ENCODE measurements at regions not wholly inside any gene's neighbourhood (a gene's known extent, or its start where the extent isn't known, plus 50 kb on each side); places are given as distances from the start of the nearest gene placed in this dataset.

DNA sequence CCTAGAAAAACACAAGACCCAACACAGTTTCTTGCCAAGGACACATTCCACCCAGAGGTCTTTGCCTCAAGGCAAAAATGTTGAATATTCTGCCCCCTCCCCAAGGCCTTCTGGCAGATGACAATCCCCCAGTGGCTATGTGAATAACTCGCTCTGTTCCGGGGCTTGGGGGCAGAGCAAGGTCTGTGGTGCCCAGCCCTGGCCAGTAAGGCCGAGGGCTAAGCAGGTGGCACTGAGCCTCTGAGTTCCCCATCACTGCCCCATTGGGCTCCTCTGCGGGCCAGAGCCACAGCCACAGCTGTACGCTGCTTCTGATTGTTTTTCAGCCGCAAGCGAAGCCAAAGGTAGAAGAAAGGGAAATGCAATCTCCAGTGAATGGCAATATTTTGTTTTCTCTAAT is 567.9 kb downstream of the CCDC171 start:
- Histone ChIP-seq H3K27me3 (ENCODE audit: control insufficient read depth, insufficient read depth) (no peaks in the 10 kb centered on the region), H3K9me3 (ENCODE audit: control insufficient read depth, low read length) (no peaks in the 10 kb centered on the region), H3K4me1 (ENCODE audit: control insufficient read depth, insufficient read depth, low read length) (no peaks in the 10 kb centered on the region), H3K4me3 (ENCODE audit: low read length) (no peak overlapping the region), H3K27ac (ENCODE audit: low read length) (no peak overlapping the region)
- 95% methylated on average over 7 of the region's 7 CpGs for WGBS
- ATAC-seq (no peak), DNase-seq (no peak)
- intact Hi-C loops (cut with DNase I) = no loop called here

DNA sequence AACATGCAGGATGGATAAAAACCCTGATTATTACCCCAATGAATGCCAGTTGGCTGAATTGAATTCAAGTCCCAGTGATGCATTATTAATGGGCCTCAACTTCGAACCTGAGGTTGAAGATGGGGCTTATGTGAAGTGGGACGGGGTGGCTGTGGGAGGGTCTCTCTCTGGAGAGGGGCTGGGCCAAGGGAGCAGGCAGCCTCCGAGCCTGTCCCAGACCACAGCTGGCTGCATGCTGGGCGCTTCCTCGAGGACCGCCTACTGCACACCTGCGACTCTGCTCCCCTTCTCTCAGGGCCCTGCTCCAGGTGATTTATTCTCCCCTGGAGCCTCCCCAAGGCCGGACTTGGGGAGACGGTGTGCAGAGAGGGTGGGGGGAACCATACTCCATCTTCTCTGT is 568.3 kb downstream of the CCDC171 start:
- H3K27me3 ChIP-seq (ENCODE audit: control insufficient read depth, insufficient read depth) = no peaks in the 10 kb centered on the region
- no peak overlapping the region for H3K27ac ChIP-seq (ENCODE audit: low read length)
- WGBS = 87% methylated on average over 9 of the region's 9 CpGs
- no peak for DNase-seq
- H3K9me3 ChIP-seq (ENCODE audit: control insufficient read depth, low read length) = no peaks in the 10 kb centered on the region
- no peaks in the 10 kb centered on the region for H3K4me1 ChIP-seq (ENCODE audit: control insufficient read depth, insufficient read depth, low read length)
- ATAC-seq = no peak
- no peak overlapping the region for H3K4me3 ChIP-seq (ENCODE audit: low read length)
- intact Hi-C loops (cut with DNase I) = no loop called here

DNA sequence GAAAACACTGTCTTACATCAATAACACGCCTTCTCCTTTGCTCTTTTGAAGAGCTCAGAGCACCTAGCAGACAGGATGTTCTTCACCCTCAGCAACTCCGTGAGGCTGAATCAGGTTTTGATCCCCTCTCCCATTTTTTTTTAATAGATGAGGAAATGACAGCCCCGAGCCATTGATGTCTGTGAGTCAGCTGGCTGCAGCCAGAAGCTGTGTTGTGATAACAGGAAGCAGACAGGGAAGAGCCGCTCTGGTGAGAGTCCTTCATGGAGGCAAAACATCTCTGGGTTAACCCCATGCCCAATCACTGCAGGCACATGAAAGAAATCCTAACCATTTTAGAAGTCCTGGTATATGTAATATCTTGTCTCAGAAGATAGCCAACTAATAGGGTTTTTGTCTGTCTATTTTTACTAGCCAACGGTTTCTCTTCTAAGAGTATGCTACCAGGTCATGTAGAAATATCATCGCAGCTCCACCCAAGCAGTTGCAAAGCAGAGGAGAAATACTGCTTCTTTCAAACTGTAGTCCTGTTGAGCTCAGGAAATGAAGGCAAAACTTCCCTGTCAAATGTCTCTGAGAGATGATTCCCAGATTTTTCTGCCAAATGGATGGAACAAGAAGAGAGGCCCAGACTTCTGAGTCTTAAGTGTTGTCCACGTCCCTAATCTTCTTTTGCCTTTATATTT is 568.9 kb downstream of the CCDC171 start:
- intact Hi-C loops (cut with DNase I) = no loop called here
- H3K27ac ChIP-seq (ENCODE audit: low read length) = no peak overlapping the region
- 71% methylated on average over 7 of the region's 7 CpGs for WGBS
- no peaks in the 10 kb centered on the region for H3K27me3 ChIP-seq (ENCODE audit: control insufficient read depth, insufficient read depth)
- H3K4me1 ChIP-seq (ENCODE audit: control insufficient read depth, insufficient read depth, low read length) = no peaks in the 10 kb centered on the region
- no peaks in the 10 kb centered on the region for H3K9me3 ChIP-seq (ENCODE audit: control insufficient read depth, low read length)
- DNase-seq (no peak), ATAC-seq (no peak)
- no peak overlapping the region for H3K4me3 ChIP-seq (ENCODE audit: low read length)

DNA sequence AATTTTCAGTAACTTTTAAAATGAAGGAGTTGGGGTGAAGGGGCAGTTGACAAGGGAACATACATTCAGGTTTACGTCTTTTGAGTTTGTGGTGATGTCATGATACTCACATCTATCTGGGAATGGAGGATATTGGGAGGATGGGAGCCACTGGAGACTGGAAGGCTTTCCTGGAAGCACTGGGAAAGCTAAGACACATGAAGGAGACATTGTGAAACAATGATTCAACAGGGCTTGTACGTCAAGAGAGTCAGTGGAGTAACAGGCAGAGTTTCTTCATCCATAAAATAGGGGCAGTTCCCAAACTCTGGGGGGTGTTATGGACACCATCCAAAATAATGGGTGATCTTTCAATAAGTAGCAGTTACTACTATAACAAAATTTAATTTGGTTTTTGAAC is 572.8 kb downstream of the CCDC171 start:
- Histone ChIP-seq H3K4me1 (ENCODE audit: control insufficient read depth, insufficient read depth, low read length) (no peaks in the 10 kb centered on the region), H3K27me3 (ENCODE audit: control insufficient read depth, insufficient read depth) (no peaks in the 10 kb centered on the region), H3K4me3 (ENCODE audit: low read length) (no peak overlapping the region), H3K9me3 (ENCODE audit: control insufficient read depth, low read length) (no peaks in the 10 kb centered on the region), H3K27ac (ENCODE audit: low read length) (no peak overlapping the region)
- WGBS = 90% methylated on average over 2 of the region's 2 CpGs
- ATAC-seq = no peak
- DNase-seq = no peak
- intact Hi-C loops (cut with DNase I) = no loop called here

DNA sequence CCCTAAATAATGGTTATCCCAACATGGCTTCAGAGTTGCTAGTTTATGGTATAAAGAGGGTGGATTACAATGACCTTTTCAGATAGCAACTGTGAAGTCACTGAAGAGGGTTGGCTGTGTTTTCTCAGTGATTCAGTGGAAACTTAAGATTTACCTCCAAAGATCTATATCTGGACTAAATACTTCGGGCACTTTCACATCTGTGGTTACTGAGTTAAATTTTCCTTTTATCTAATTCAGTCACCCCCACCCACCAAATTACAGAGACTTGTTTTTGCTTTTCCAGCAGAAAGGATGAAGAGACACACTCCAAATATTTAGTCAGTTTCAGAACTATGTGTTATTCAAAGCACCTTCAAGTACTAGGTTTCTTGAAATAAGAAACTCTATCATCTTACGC is 573.2 kb downstream of the CCDC171 start:
- intact Hi-C loops (cut with DNase I) = no loop called here
- H3K27me3 ChIP-seq (ENCODE audit: control insufficient read depth, insufficient read depth) = no peaks in the 10 kb centered on the region
- no peak for ATAC-seq
- no peak for DNase-seq
- WGBS = 85% methylated on average over 2 of the region's 2 CpGs
- H3K9me3 ChIP-seq (ENCODE audit: control insufficient read depth, low read length) = no peaks in the 10 kb centered on the region
- H3K4me1 ChIP-seq (ENCODE audit: control insufficient read depth, insufficient read depth, low read length) = no peaks in the 10 kb centered on the region
- H3K4me3 ChIP-seq (ENCODE audit: low read length) = no peak overlapping the region
- H3K27ac ChIP-seq (ENCODE audit: low read length) = no peak overlapping the region

DNA sequence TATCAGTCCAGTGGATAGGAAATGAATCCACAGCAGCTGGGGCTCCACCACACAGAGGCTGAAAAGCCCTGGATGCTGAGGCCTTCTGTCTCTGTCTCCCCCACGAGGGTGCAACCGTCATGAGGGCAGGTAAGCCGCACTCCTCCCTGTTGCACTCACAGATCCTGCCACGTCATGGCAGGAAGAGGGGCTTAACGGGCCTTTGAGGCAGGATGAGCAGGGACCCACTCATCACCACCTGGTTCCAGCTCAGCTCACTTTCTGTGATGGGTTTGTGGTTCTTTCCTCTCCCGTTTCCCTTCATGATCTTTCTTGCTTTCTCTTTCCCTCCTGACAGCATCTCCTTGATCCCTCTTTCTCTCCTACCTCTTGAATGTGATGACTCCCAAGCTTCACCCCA is 575.2 kb downstream of the CCDC171 start:
- Histone ChIP-seq H3K4me3 (ENCODE audit: low read length) (no peak overlapping the region), H3K27me3 (ENCODE audit: control insufficient read depth, insufficient read depth) (no peaks in the 10 kb centered on the region), H3K27ac (ENCODE audit: low read length) (no peak overlapping the region), H3K4me1 (ENCODE audit: control insufficient read depth, insufficient read depth, low read length) (no peaks in the 10 kb centered on the region), H3K9me3 (ENCODE audit: control insufficient read depth, low read length) (no peaks in the 10 kb centered on the region)
- WGBS = 89% methylated on average over 6 of the region's 6 CpGs
- intact Hi-C loops (cut with DNase I) = no loop called here
- DNase-seq (no peak), ATAC-seq (no peak)

DNA sequence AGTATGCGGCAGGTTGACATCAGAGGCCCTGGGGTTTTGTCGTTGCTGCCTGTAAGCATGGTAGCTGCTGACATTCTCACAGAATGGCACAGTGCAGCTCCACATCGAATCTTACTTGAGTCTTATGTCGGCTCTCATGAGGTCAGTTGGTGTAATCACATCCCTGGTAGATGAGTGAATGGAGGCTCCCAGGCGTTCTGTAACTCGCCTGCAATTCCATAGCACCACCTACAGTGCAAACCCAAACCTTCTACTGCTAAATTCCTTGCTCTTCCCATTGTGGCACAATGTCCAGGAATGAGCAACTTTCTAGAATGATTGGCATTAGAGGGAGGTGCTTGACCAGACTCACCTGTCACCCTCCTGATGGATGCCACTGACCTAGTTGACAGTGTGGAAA is 578.4 kb downstream of the CCDC171 start:
- H3K9me3 ChIP-seq (ENCODE audit: control insufficient read depth, low read length) = no peaks in the 10 kb centered on the region
- intact Hi-C loops (cut with DNase I) = loop anchor here in 2 of 4 donors (5.0 to 10.0 kb wide), 3 partner anchors 69 to 256 kb away; no protein-coding TSS in a partner anchor
- no peak for DNase-seq
- no peaks in the 10 kb centered on the region for H3K4me1 ChIP-seq (ENCODE audit: control insufficient read depth, insufficient read depth, low read length)
- no peak overlapping the region for H3K27ac ChIP-seq (ENCODE audit: low read length)
- H3K4me3 ChIP-seq (ENCODE audit: low read length) = no peak overlapping the region
- no peaks in the 10 kb centered on the region for H3K27me3 ChIP-seq (ENCODE audit: control insufficient read depth, insufficient read depth)
- 76% methylated on average over 6 of the region's 6 CpGs for WGBS
- ATAC-seq = peak in 1 of 2 donors; percentile 10

DNA sequence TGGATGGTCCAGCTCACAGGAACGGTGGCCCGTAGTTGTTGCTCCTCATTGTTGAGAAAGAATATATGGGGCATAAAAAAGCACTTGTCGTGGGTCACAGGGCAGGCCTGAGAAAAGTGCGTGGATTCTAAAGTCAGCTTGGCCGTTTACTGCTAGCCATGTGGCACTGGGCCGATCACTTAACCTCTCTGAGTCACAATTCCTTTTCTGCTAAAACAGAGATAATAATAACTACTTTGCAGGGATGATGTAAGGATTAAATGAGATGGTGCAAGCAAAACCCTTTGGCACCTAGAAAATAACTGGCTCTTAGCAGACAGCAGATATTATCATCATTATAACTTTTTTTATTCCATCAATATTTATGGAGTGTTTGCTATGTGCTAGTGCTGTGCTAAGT is 579.7 kb downstream of the CCDC171 start:
- H3K4me1 ChIP-seq (ENCODE audit: control insufficient read depth, insufficient read depth, low read length) = no peaks in the 10 kb centered on the region
- H3K27me3 ChIP-seq (ENCODE audit: control insufficient read depth, insufficient read depth) = no peaks in the 10 kb centered on the region
- 92% methylated on average over 6 of the region's 6 CpGs for WGBS
- intact Hi-C loops (cut with DNase I) = loop anchor here in 2 of 4 donors (5.0 to 10.0 kb wide), 3 partner anchors 70 to 258 kb away; no protein-coding TSS in a partner anchor
- ATAC-seq = no peak
- no peak overlapping the region for H3K4me3 ChIP-seq (ENCODE audit: low read length)
- no peak for DNase-seq
- no peaks in the 10 kb centered on the region for H3K9me3 ChIP-seq (ENCODE audit: control insufficient read depth, low read length)
- H3K27ac ChIP-seq (ENCODE audit: low read length) = no peak overlapping the region

DNA sequence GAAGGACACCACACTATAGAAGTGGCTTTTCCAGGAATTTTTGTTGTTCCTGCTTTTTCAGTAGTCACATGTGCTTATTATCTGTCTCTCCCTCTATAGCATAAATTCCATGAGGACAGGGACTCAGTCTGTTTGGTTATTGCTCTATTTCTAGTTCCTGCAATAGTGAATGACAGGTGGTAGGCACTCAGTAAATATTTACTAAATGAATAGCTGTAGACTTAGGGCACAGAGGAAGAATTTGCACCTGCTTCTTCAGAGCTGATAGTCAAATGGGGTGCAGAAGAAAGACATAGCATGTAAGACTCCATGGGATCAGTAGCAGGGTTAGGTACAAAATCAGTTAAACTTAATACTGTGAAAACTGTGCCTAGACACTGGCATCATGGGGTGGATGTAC is 580.2 kb downstream of the CCDC171 start:
- H3K4me3 ChIP-seq (ENCODE audit: low read length) = no peak overlapping the region
- H3K4me1 ChIP-seq (ENCODE audit: control insufficient read depth, insufficient read depth, low read length) = no peaks in the 10 kb centered on the region
- ATAC-seq (no peak), DNase-seq (no peak)
- H3K27me3 ChIP-seq (ENCODE audit: control insufficient read depth, insufficient read depth) = no peaks in the 10 kb centered on the region
- intact Hi-C loops (cut with DNase I) = loop anchor here in 2 of 4 donors (5.0 to 10.0 kb wide), 3 partner anchors 71 to 258 kb away; no protein-coding TSS in a partner anchor
- H3K27ac ChIP-seq (ENCODE audit: low read length) = no peak overlapping the region
- no peaks in the 10 kb centered on the region for H3K9me3 ChIP-seq (ENCODE audit: control insufficient read depth, low read length)

DNA sequence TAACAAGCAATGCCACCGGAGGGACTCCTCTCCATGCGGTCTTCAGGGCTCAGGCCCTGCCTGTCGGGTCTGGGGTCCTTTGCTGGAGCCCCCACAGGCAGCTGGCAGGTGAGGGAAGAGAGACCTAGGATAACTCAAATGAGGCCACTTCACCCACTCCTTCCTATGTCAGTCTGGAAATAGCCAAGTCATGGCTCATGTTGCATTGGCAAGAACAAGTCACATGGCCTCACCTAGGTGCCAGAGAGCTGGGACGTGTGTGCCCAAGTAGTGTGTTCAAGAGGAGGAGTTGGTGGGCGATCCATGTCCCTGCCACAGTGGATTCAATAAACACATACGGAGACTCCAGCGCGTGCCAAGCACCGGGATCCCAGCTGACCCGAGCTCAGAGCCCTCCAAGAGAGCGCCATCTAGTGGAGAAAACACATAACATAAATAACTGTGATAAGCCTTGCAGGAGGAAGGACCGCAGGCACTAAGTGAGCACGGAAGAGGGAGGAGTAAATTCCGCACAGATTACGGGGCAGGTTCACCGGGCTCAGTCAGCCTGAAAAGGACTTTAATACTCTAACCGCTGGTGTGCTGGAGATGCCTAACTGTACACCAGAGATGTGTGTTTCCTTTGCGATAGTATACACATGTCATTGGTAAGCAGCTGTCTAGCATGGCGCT is 580.8 kb downstream of the CCDC171 start:
- WGBS = 38% methylated on average over 19 of the region's 19 CpGs
- Histone ChIP-seq H3K4me3 (ENCODE audit: low read length) (no peak overlapping the region), H3K9me3 (ENCODE audit: control insufficient read depth, low read length) (no peaks in the 10 kb centered on the region), H3K27me3 (ENCODE audit: control insufficient read depth, insufficient read depth) (no peaks in the 10 kb centered on the region), H3K27ac (ENCODE audit: low read length) (no peak overlapping the region), H3K4me1 (ENCODE audit: control insufficient read depth, insufficient read depth, low read length) (peaks cover 1% of the 10 kb centered on the region)
- ATAC-seq (peak; percentile 53 to 66), DNase-seq (peak; percentile 56 to 81 (median 76))
- intact Hi-C loops (cut with DNase I) = loop anchor here in 2 of 4 donors (5.0 to 10.0 kb wide), 3 partner anchors 71 to 259 kb away; no protein-coding TSS in a partner anchor

DNA sequence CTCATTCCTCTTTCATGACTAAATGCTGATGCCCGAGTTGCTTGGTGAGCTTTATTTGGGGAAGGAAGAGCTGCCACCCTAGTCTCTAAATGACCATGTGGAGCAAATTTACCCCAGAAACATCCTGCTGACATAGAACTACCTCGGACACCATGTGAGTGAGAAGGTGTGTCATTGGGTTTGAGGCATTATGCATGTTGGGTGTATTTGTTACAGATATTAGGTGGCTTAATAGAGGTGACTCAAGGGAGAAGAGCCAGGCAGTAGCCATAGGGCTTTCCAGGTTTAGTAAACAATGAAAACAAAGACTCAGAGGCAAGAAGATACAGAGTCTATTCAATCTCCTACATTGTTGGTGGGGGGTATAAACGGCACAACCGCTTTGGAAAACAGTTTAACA is 581.5 kb downstream of the CCDC171 start:
- Histone ChIP-seq H3K9me3 (ENCODE audit: control insufficient read depth, low read length) (no peaks in the 10 kb centered on the region), H3K4me3 (ENCODE audit: low read length) (no peak overlapping the region), H3K27me3 (ENCODE audit: control insufficient read depth, insufficient read depth) (no peaks in the 10 kb centered on the region), H3K4me1 (ENCODE audit: control insufficient read depth, insufficient read depth, low read length) (peaks cover 1% of the 10 kb centered on the region), H3K27ac (ENCODE audit: low read length) (no peak overlapping the region)
- ATAC-seq = no peak
- no peak for DNase-seq
- intact Hi-C loops (cut with DNase I) = loop anchor here in 2 of 4 donors (5.0 to 10.0 kb wide), 3 partner anchors 72 to 260 kb away; no protein-coding TSS in a partner anchor
- 91% methylated on average over 4 of the region's 4 CpGs for WGBS

All from right cardiac atrium (tissue), 5 donors.